ENCODE measurements at regions not wholly inside any gene's neighbourhood (a gene's known extent, or its start where the extent isn't known, plus 50 kb on each side); places are given as distances from the start of the nearest gene placed in this dataset.
"Not testable (repeated sequence)": the region's sequence is repeated elsewhere in the genome, so short reads cannot be mapped to it uniquely, and the experiment has no call there.

DNA sequence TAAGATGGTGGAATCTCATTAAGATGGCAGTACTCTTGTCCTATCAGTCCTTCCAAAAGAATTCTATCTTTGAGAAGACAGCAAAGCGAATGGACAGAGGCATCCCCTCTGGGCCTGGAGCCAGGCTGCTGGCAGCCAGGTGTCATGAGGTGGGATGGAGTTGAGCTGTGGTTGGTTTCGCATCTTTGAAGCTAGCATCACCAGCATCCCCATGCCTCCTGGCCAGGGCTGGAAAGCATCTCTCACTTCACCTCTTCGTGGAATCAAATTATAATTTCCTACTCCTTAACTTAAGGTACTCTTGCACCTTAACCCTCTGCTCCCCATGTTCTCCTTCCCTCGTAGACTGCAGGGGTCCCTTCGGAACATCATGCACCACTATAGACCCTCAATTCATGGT lies 248.3 kb downstream of the GADD45G start:
- DNase-seq = no peak
- TF ChIP-seq, protein P1, sequence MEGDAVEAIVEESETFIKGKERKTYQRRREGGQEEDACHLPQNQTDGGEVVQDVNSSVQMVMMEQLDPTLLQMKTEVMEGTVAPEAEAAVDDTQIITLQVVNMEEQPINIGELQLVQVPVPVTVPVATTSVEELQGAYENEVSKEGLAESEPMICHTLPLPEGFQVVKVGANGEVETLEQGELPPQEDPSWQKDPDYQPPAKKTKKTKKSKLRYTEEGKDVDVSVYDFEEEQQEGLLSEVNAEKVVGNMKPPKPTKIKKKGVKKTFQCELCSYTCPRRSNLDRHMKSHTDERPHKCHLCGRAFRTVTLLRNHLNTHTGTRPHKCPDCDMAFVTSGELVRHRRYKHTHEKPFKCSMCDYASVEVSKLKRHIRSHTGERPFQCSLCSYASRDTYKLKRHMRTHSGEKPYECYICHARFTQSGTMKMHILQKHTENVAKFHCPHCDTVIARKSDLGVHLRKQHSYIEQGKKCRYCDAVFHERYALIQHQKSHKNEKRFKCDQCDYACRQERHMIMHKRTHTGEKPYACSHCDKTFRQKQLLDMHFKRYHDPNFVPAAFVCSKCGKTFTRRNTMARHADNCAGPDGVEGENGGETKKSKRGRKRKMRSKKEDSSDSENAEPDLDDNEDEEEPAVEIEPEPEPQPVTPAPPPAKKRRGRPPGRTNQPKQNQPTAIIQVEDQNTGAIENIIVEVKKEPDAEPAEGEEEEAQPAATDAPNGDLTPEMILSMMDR (IDR thresholded peaks at IDR 0.05; ENCODE audit: low read depth, low read length) = no peak
- H3K36me3 ChIP-seq = no peaks in the 10 kb centered on the region

DNA sequence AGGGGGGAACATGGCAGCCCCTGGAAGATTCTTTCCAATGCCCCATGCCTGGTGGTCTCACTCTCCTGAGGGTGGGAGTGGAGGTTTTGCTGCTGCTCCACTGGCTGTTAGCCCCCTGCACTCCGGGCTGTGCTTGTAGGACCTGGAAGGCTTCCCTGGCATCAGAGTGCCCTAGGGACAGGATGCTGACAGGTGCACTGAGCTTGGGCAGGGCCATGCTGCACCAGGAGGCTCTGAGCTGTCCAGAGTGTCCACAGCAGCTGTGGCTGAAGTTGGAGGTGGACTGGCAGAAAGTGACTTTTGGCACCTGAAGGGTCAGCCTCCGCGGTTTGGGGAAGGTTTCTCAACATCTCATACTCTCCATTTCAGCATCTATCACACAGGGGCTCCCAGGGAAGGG lies 249.1 kb downstream of the GADD45G start:
- no peaks in the 10 kb centered on the region for H3K36me3 ChIP-seq
- no peaks in the 10 kb centered on the region for H3K9me3 ChIP-seq
- H3K27me3 ChIP-seq = no peaks in the 10 kb centered on the region
- TF ChIP-seq, protein P1 (IDR thresholded peaks at IDR 0.05; ENCODE audit: low read depth, low read length) = no peak
- H3K4me3 ChIP-seq (ENCODE audit: low read depth, low read length) = no peak overlapping the region
- H3K4me1 ChIP-seq = no peaks in the 10 kb centered on the region
- DNase-seq = no peak

More for the DNA sequence above, 248.3 kb downstream of the GADD45G start:
- Histone ChIP-seq H3K27me3 (no peaks in the 10 kb centered on the region), H3K4me1 (no peaks in the 10 kb centered on the region), H3K9me3 (no peaks in the 10 kb centered on the region), H3K4me3 (ENCODE audit: low read depth, low read length) (no peak overlapping the region)

DNA sequence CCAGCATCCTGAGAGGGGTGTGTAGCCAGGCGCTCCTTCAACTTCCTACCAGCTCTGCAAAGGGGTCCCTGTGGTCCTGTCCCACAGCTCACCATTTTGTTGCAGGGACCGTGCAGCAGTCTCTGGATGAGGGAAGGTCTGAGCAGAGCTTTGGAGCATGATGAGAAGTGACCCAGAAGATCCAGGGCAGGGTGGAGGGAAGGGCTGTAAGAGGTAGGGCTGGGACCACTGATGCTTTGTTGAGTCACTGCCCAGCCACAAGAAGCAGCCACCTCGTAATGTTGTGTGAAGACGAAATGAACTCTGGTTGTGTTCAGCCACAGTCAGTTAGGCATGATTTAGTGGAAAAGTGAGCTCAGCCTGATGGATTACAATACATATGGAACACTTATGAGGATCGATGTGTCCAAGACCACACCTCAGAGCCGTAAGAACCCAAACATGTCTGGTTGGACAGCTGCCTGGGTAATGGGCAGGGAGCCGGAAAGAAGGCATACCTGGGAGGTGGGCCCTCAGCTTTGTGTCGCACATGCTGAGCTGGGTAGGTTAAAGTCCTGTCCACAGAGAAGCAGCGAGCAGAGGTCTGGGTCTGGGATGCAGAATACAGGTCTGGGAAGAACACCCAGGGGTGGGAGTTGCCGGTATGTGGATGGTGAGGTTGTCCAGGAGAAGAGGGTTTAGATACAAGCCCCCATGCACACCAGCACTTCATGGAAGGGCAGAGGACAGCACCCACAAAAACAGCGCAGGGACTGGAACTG lies 250.1 kb downstream of the GADD45G start:
- Histone ChIP-seq H3K4me3 (ENCODE audit: low read depth, low read length) (no peak overlapping the region), H3K4me1 (no peaks in the 10 kb centered on the region), H3K27me3 (no peaks in the 10 kb centered on the region), H3K36me3 (no peaks in the 10 kb centered on the region), H3K9me3 (no peaks in the 10 kb centered on the region)
- DNase-seq = no peak
- TF ChIP-seq, protein P1 (IDR thresholded peaks at IDR 0.05; ENCODE audit: low read depth, low read length) = no peak

DNA sequence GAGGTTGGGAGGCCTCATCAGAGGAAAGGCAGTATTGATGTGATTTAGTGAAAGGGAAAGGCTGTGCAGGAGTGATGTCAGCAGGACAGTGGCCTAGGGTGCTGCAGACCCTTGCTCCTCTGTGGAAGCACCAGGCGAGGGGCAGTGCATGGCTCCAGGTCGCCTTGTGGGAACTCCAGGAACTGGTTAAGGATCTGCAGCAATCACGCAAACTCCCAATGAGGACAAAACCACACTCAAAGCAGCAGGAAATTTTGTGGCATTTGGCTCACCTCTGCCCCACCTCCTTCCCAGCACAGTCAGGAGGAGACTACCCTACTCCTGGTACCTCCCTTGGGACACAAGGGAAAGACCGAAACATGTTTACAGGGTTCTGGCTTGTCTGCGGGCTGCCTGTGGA lies 251.5 kb downstream of the GADD45G start:
- H3K4me3 ChIP-seq (ENCODE audit: low read depth, low read length); H3K4me1 ChIP-seq; H3K27me3 ChIP-seq; H3K9me3 ChIP-seq; DNase-seq; H3K36me3 ChIP-seq: not testable (repeated sequence)

DNA sequence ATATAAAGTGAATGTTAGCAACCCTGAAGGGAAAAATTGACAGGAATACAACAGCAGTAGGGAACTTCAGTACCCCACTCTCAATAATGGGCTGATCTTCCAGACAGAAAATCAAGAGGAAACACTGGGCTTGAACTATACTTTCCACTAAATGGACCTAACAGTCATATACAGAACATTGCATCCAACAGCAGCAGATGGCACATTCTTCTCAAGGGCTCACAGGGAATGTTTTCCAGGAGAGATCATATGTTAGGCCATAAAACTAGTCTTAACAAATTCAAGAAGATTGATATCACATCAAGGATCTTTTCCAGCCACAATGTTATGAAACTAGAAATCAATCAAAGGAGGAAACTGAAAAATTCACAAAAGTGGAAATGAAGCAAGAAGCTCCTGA lies 252.1 kb downstream of the GADD45G start:
- DNase-seq = not testable (repeated sequence)

DNA sequence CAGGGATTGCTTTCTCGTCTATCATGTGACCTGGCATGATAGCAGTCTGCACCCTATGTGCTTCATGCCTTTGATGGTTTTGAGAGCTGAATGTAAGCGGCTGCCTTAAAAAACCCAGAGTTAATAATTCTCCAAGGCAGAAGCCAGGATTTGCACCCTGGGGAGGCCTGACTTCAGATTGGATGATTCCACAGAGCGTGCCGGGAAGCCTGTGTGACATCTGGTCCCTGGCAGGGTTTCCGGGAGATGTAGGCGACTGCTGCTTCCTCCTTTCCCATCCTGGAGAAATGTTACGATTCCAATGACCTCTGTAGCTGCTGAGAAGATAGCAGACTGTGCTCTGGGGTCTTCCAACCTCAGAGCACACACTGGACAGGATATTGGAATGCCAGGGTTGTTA lies 255.0 kb downstream of the GADD45G start:
- not testable (repeated sequence) for H3K4me3 ChIP-seq (ENCODE audit: low read depth, low read length); H3K4me1 ChIP-seq; H3K36me3 ChIP-seq; H3K27me3 ChIP-seq; H3K9me3 ChIP-seq; DNase-seq

More for the DNA sequence above, 252.1 kb downstream of the GADD45G start:
- H3K36me3 ChIP-seq; H3K4me1 ChIP-seq; H3K9me3 ChIP-seq; H3K4me3 ChIP-seq (ENCODE audit: low read depth, low read length); H3K27me3 ChIP-seq: not testable (repeated sequence)

DNA sequence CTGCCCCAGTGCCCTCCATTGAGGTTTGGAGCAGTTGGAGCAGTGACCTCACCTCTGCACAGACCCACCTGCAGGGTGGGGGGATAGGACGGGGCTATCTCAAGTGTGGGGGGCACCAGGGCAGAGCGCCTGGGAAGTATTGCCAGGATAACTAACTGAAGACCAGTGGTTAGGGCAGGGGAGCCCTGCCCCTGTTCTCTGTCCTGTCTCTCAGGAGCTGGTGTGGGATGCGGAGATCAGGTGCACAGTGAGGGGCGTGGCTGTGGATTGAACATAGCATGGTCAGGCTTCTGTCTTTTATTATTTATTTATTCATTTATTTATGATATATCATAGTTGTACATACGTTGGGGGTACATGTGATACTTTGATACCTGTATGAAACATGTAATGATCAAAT lies 256.6 kb downstream of the GADD45G start:
- H3K9me3 ChIP-seq; H3K36me3 ChIP-seq; H3K27me3 ChIP-seq; H3K4me1 ChIP-seq; H3K4me3 ChIP-seq (ENCODE audit: low read depth, low read length); DNase-seq: not testable (repeated sequence)

DNA sequence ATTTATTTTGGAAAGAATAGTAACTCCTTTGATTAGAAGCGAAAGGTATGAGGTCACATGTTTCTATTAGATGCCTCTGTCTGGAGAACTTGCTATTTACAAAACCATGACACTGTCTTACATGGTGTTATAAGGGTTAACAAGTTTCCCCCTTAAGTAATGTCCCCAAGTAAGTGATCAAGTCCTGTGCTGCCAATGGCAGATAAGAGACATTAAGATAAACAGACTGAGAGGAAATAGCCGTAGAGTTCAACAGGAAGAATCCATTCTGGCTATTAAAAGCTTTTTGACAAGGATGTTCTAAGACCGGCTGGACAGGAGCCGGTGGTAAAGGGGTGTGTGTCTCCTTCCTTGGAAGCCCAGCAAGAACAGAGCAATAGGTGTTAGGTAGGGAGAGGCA lies 257.5 kb downstream of the GADD45G start:
- no peaks in the 10 kb centered on the region for H3K27me3 ChIP-seq
- no peak for DNase-seq

More for the DNA sequence above, 257.5 kb downstream of the GADD45G start:
- no peaks in the 10 kb centered on the region for H3K9me3 ChIP-seq
- no peaks in the 10 kb centered on the region for H3K36me3 ChIP-seq
- H3K4me1 ChIP-seq = no peaks in the 10 kb centered on the region
- TF ChIP-seq, protein P1 (IDR thresholded peaks at IDR 0.05; ENCODE audit: low read depth, low read length) = no peak
- H3K4me3 ChIP-seq (ENCODE audit: low read depth, low read length) = no peak overlapping the region
